UCSD-AML1 (cell line): ENCODE measurements at regions not wholly inside any gene's neighbourhood (a gene's known extent, or its start where the extent isn't known, plus 50 kb on each side); places are given as distances from the start of the nearest gene placed in this dataset.
"Not testable (repeated sequence)": the region's sequence is repeated elsewhere in the genome, so short reads cannot be mapped to it uniquely, and the experiment has no call there.

Source experiments
- DNase-seq: peaks from one replicate; lab custom pipeline; 2025; ENCODE audit not compliant: unreplicated experiment; lab: John Stamatoyannopoulos, UW

DNA sequence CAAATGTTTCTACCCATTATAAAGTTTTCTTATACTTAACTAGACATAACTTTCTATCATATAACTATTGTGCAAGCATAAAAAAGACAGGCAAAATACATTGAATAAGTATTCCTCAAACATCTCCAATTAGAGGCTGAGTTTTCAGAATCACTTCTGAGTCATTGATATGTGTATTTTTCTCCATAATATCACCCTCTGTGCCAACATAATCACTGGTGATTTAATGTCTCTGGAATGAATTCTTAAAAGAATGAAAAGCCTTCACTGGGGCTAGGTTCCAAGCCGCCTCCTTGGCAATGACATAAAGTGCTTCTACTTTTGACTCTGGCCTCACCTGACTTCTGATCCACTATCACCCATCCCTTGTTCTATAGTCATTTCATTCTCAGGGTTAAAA is 197.0 kb upstream of the E2F8 start:
- DNase-seq = no peak

DNA sequence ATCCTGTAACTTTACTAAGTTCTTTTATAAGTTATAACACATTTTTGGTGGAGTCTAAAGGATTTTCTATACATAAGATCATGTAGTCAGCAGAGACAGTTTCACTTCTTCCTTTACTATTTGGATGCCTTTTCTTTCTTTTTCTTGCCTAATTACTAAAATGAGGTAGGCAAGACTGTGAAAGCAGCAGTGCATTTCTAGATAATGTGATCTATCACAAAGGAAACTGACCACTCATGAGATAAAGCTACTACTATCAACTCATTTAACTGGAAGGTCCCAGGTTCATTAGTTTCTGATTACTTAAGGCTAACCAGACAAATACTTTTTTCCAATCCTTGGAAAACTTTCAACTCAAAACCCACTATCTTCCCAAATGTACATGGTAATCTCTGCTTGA is 196.2 kb upstream of the E2F8 start:
- no peak for DNase-seq

DNA sequence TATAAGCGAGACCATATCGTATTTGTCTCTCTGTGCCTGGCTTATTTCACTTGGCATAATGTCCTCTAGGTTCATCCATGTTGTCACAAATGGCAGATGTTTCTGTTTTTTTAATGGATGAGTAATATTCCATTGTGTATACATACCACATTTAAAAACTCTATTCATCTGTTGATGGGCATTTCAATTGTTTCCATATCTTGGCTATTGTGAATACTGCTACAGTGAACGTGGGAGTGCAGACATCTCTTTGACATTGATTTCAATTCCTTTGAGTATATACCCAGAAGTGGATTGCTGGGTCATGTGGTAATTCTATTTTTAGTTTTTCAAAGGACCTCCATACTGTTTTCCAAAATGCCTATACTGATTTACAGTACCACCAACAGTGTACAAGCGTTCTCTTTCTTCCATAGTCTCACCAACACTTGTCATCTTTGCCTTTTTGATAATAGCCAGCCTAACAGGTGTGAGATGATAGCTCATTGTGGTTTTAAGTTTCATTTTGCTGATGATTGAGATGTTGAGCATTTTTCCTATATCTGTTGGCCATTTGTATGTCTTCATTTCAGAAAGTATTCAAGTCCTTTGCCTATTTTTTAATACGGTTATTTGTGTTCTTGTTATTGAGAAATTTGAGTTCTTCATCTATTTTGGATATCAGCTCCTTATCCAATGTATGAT is 194.7 kb upstream of the E2F8 start:
- DNase-seq = no peak

DNA sequence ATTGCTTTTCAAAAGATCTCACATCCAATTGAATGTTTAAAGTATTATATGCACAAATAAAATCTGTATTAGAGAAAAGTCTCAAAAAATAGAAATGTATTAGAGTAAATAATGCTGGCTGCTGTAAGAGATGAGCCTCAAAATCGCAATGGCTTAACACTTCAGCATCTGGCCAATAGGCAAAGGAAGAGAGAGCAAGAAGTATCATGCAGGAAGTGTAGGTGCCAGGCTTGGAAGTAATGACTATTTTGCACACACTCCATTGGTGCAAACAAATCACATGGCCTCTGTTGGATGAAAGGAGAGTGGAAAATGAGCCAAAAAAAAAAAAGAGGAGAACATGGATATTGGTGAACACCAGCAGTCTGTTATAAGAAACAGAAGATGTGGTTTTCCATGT is 193.0 kb upstream of the E2F8 start:
- no peak for DNase-seq

DNA sequence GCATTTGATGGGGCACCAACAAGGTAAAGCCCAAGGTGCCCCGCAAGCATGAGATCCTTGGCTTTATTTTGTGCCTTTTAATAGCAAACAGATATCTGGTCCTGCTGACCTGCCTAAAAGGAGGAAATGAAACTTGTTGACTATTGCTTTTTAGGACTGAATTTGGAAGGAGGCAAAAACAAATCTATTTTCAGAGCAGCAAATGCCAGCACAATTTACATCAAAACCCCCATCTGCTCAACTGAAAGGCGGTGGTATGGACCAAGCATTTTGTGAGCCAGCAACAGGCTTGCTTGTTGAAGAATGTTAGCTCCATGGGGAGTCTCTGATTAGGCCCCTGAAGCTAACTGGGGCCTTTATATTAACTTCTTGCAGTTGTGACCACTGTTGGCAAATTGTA is 192.6 kb upstream of the E2F8 start:
- DNase-seq = no peak

DNA sequence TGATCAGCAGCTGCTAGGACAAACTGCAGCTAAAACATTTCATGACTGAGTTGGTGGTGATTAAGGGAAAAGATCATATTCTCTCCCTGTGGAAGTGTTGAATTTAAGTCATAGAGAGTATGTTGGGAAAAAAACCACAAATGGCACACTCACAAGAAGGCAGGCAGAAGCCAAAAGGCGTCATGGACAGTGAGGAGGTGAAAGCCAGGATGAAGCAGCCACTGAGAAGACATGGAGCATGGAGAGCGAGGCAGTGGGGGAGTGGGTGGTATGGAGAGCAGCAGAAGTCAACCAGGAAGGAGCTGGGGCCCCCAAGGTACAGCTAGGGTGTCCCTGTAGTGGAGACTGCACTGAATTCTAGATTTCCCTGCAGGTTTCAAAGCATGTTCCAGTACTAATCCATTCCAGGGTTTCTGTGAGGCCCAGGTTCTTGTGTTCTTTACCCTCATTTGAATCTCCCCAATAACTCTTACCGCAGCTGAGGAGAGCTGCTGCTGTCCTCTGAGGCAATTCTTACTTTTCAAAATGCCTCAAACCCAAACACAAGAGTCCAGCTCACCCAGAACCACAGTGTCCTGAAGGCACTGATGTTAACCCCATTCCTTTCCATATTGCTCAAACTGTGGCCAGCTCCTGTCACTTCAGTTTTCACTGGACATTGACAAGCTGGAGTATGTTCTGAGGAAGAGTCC is 191.8 kb upstream of the E2F8 start:
- no peak for DNase-seq

DNA sequence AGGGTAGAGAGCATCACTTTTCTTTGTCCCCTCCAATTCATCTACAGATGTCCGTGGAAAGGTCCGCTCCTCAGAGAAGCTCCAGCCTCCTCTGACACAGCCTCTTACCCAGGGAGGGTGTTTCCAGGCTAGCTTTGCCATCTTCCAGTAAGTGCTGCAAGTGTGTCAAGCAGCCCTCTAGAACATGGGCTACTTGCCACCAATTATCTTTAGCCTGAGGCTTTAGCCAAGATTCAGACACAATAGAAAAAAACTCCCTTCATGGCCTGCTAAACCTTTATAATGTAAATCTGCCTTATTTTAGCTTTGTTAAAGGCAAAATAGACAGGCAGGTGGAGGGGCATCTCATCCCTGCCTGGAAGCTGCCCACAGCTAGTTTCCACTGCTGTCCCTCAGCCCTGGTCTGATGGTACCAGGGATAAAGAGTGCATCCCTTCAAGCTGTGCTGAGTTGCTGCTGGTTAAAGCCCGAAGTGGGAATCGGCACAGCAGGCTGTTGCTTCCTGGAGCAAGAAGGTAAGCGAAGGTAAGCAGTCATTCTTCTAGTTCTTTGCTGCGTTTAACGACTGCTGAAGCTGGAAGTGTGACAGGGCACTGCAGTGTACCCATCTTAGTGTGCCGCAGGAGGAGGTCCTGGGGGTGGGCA is 190.1 kb upstream of the E2F8 start:
- no peak for DNase-seq

DNA sequence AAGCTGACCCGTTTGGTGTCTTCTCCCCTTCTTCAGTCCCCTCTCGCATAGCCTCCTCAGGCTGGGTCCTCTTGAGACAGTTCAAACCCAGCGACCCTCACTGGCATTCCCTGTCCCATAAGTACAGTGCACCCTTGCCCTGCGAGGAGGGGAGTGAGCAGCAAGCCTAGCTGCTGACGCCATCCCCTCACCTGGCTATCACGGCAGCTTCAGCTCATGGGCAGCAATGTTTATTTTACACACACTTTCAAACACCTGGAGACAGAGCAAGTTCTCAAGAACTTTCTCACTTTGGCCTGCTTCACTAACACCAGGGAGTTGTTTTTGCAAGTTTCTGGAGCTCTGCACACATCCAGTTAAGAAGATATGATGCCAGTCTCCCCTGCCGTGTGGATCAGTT is 189.6 kb upstream of the E2F8 start:
- no peak for DNase-seq

DNA sequence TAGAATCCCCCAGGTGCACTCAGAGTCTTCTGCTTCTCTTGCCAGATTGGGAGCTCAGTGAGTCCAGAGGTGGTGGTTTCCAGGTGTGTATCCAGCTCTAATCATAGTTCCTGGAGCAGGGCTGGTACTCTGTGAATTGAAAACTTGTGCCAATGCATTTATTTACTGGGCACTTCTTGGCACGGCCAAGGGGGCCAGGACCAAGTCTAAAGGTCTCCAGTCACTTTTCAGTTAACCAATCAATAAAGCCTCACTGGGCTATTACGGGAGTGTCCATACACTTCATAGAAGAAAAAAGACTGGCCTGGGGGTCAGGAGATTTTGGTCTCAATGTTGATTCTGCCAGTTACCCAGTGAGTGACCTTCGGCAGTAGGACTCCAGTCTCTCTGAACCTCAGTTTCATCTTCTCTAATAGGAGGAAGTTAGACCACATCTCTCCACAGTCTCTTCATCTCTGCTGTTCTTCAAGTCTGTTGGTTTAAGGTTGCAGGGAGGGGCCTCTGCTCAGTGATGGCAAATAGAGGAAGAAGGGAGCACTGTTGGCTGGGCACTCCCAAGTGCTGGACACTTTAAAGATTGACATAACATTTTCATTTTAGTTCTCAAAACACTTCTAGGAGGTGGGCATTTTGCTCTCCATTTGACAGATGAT is 188.5 kb upstream of the E2F8 start:
- DNase-seq = no peak

DNA sequence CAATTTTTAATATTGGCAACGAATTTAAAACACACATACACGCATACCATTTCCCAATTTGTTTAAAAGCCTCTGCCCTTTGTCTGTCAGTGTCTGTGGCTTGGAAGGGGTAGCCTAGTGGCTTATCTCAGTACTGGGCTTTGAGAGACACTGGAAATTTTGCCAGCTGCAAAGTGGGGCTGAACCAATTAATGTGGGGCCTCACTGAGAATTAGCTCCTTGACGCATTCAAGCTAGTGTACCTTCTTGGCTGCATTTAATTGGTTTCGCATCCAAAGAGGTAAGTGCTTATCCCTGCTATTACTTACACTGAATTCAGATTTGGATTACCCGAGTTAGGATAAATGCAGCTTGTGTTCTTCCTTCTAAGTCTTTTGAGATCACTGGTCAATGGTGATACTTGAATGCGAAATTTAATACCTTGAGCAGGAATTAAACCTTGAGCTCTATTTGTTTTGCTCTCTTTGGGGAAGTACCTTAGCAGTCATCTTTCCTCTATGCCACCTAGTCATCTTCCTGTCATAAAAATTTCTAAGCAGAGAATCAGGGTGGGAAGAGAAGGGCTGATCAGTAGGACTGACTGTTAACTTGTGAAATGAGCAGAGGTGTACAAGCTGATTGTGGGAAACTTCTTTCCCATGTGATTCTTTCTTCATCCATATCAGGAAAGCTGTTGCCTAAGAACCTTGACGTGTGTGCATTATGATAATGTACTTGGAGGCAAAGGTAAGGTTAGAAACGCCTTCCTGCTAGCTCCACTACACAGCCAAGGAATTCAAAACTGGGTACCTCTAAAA is 187.7 kb upstream of the E2F8 start:
- no peak for DNase-seq

DNA sequence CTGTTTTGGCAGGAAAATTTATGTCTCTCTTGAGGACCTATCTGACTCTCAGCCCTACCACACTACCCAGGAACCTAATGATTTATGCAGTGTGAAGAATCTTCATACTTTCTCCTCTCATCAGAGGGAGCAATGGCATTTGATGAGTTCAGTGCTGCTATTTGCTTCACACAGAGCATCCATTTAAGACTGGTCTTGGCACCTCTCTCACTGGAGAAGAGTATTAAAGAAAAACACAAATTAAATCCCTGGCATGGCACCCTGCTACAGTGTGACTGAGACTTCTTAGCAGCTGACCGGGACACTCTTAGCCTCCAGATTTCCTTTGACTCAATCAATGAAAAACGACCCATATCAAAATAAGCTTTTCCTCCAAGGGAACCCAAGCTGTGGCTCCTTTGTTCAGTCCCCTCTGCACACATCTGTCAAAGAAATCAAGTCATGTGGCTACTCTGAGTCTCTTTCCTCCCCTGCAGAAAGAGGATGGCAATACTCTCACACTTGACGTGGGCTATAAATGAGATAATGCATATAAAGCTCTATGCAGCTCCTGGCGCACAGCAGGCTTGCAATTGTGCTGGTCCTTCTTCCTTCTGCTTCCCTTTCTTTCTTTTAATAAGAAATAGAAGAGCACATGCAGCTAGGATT is 186.1 kb upstream of the E2F8 start:
- DNase-seq = no peak

DNA sequence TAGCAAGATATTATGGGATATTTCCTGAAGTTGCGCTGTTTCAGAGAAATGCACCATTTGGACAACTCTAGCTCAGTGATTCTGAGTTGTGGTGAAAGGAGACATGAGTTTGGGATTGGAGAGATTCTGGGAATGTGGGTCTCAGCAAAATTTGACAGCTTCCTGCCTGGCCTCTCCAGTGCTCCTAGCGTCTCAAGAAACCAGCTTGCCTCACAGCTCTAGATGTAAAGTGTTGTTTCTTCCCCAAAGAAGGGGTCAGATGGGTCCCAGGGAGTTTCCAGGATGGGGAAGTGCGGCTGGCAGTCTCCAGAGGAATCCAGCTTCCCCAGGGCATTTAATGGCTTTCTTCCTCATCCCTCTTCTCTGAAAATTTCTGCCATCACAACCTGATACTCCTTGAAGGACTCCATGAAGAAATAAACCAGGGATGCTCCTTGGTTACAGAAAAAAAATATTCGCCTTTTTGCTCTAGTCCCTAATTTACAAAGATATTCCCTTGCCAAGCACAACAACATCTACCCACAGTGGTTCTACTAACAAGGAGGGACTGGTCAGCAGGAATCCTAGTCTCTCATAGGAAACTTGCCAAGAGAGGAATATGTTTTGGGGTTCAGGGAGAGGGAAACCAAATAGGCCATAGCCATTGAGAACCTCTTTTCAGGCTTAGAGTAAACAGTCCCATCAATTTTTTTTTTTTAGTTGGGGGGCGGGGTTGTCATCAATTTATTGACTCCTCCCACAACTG is 185.4 kb upstream of the E2F8 start:
- DNase-seq = no peak

DNA sequence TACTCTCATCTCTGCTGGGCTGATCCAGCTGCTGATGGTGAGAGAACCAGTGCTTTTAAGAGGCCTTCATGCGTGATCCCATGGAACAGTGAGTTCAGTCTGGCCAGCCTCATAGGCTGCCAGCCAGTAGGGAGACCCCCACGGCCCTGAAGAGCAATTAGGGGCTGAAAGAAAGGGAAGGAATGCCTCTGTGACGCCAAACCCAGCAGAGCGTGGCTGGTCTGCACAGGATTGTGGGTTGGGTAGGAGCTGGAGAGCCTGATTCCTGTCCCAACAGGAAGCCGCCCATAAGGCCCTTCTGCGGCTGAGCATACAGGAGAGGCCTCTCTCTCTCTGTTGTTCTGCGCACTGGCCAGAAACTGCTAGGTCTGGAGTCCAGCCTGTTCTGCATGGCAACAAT is 181.5 kb upstream of the E2F8 start:
- no peak for DNase-seq

DNA sequence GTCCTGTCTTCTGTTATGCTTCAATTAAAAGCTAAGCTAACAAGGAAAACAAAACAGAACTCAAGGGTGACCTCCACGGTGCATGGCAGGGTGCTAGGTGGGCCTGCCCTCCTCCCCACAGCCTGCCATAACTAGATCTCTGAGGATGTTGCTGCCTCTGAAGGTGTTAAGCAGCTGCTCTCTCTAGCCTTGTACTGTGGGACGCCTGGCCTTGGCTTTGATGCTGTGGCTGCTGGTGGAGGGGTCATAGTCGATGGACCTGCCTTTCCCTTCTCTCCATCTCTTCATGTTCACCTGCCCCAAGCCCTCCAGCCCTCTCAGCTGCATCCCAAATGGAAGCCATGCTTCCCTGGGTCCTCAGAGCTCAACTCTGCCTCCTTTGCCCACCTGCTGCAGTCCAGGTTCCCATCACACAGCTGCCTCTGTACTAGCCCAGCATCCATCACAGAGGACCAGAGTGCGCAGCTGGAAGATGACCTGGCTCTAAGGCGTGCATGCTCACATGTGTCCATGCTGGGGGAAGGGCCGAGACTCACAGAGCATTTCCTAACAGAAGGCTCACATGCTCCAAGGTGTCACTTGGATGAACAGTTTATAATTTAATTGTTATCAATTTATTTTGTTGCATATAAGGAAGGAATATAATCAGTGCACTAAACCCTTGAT is 180.3 kb upstream of the E2F8 start:
- no peak for DNase-seq

DNA sequence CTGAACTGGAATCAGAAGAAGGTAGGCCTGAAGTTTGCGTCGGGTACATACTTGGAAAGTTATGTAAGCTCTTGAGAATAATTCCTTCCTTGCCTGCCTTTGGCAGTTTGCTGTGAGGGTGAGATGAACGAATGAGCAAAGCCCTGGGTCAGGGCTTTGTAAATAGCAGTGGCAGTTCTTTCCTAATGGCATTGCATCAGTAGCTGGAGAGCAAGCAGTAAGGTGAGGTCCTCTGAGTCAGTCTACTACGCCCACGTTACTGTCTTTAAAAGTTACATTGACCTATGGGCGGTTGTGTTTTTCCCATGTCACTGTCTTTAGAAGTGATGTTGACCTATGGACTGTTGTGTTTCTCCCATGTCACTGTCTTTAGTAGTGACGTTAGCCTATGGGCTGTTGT is 179.1 kb upstream of the E2F8 start:
- DNase-seq = no peak

DNA sequence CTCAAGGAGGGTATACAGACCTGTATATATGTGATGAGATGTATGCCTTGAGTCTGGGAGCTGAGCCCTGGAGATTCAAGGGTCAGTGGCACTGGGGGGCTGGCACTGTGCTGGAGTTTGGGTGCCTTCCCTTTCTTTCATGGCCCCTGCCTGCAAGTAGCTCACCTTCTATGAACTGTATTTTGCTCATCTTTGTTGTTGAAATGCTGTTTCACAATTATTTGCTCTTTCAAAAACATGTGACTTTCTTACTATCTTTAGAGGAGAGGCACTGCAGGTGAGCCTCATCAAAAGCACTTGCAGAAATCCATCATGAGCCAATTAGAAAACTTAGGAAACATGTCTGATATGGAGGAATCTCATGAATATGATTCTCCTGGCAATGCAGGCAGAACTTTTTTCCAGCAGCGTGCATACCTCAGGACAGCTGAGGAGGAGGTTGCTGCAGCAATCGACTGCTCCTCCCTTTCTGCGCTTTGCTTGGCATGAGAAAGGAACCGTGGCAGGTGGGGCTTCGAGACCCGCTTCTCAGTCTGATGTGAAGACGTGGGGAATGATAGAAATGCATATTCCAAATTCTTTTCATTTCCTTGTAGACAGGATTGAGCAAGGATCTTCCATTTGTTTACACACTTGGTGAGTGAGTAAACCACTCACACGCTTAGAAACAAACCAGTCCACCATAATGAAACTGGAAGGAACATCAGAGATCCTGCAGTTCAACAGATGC is 178.4 kb upstream of the E2F8 start:
- DNase-seq = no peak

DNA sequence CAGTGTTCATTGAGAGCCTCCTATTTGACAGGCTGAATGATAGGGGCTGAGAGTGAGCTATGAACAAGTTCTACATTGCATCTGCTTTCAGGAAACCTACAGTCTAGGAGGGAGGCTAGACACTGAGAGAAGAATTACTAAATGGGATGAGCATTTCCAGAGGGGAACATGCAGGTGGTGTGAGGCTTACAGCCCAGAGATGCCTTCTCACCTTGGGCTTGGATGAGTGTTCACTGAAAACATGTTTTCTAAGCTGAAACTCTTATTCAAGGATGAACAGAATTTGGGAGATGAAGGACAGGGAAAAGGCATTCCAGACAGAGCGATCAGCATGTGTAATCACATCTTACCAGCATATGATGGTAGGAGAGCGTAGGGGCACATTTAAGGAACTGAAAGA is 177.5 kb upstream of the E2F8 start:
- no peak for DNase-seq

DNA sequence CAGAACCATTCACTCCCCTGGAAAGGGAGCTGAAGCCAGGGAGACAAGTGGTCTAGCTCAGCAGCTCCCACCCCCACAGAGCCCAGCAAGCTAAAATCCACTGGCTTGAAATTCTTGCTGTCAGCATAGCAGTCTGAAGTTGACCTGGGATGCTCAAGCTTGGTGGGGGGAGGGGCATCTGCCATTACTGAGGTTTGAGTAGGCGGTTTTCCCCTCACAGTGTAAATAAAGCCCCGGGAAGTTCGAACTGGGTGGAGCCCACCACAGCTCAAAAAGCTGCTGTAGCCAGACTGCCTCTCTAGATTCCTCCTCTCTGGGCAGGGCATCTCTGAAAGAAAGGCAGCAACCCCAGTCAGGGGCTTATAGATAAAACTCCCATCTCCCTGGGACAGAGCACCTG is 171.3 kb upstream of the E2F8 start:
- DNase-seq = not testable (repeated sequence)

DNA sequence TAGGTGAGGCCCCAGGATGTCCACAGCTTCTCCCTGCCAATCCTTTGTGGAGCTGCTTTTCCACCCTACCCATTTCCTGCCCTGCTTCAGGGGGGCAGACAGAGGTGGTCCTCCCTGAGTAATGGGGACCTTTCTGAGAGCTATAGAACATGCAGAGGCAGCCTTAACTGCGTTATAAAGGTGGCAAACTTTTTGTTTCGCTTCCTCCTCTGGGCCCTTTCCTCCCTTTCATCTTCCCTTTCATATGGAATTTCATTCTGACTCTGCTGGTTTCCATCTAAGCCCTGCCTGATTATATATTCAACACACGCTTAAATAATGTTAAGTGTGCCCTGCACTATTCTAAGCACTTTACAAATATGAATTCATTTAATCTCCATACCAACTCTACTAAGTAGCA is 169.3 kb upstream of the E2F8 start:
- DNase-seq = no peak
